NB4 (cell line): ENCODE measurements at regions not wholly inside any gene's neighbourhood (a gene's known extent, or its start where the extent isn't known, plus 50 kb on each side); places are given as distances from the start of the nearest gene placed in this dataset.
A peak's percentile ranks its signal among the peaks of the same experiment; 100 is the strongest.

ENCODE experiments used
- DNase-seq: peaks from one replicate; pipeline ENCODE4 v3.0.0; 2010; ENCODE audit warnings: low read depth
- H3K4me3 ChIP-seq: one replicate; pipeline ENCODE4 v1.5.1; 2011; ENCODE audit warnings: mild to moderate bottlenecking, low read depth, low read length, moderate library complexity
- CTCF ChIP-seq: IDR thresholded peaks from one replicate; pipeline ENCODE4 v1.5.1; 2012; ENCODE audit warnings: low read depth, low read length
- MYC ChIP-seq: IDR thresholded peaks from 2 replicates; pipeline ENCODE4 v1.6.1; 2011; ENCODE audit warnings: low read depth, low read length
- POLR2A ChIP-seq: IDR thresholded peaks from 2 replicates; pipeline ENCODE4 v1.6.1; 2011; ENCODE audit warnings: mild to moderate bottlenecking; ENCODE audit not compliant: insufficient read length; ENCODE audit errors: extremely low read depth
- TF ChIP-seq, protein P1 (sequence below): IDR thresholded peaks from 2 replicates; pipeline ENCODE4 v1.6.1; 2011; ENCODE audit warnings: low read depth, low read length

DNA sequence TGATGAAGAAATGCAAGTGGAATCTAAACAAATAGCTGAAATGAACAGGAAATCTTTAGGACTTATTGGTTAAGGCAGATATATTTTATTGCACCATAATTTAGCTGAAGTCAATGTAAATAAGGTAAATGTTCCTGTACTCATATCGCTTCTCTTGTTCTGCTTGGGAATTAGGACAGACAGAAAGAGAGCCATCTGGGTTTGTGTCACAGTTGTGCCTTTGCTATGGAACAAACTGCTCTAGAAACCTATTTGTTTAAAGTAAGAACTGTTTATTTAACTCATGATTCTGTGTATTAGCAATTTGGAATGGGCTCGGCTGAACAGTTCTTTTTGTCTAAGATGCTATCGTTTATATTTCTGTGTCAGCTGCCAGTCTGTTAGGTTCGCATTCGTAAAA, 143.8 kb upstream of the KHDRBS2 start:
- TF ChIP-seq, protein P1, sequence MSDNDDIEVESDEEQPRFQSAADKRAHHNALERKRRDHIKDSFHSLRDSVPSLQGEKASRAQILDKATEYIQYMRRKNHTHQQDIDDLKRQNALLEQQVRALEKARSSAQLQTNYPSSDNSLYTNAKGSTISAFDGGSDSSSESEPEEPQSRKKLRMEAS: no peak
- no peak for TF ChIP-seq CTCF
- TF ChIP-seq MYC: no peak
- no peak for TF ChIP-seq POLR2A
- no peak overlapping the region for H3K4me3 ChIP-seq
- no peak for DNase-seq

DNA sequence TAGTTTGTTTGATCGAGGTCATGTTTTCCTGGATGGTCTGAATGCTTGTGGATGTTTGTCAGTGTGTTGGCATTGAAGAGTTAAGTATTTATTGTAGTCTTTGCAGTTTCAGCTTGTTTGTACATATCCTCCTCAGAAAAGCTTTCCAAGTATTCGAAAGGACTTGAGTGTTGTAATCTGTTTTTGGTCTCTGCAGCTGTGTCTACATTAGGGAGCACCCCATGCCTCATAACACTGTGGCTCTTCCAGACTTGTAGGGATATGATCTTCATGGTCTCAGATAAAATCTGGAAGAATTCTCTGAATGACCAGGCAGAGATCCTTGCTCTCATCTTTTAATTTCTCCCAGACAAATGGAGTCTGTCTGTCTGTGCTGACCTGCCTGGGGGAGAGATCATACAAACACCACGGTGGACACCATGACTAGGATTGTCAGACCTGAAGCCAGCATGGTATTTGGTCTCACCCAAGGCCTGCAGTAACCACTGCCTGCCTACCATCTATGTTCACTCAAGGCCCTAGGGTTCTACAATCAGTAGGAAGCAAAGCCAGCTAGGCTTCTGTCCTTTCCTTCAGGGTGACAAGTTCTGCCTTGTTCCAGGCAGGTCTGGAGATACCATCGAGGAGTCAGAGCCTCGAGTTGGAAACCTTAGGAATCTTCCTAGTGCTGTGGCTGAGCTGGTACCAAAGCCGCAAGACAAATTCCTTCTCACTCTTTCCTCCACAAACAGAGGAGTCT, 114.7 kb upstream of the KHDRBS2 start:
- no peak overlapping the region for H3K4me3 ChIP-seq
- no peak for DNase-seq
- TF ChIP-seq POLR2A (no peak), CTCF (no peak), MYC (no peak)
- TF ChIP-seq, protein P1: no peak

DNA sequence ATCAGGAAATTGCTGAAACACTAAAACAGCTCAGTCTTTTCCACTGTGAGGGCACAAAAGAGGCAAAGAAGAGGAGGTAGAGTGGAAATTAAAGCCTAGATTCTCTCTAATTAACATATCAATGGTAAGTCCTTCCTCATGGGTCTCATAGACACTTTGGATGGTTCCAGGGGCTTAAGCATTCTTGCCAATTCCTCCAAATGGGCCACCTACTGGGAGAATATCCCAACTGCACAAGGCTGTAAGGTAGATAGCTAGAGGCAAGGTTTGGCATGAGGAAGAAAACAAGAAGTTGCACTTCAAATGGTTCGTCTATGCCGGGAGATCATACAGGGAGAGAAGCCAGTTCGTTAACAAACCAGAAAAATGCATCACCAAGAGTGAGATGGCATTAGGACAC, 107.6 kb upstream of the KHDRBS2 start:
- no peak overlapping the region for H3K4me3 ChIP-seq
- DNase-seq: peak; percentile 6
- TF ChIP-seq POLR2A (no peak), CTCF (peak; percentile 16)

DNA sequence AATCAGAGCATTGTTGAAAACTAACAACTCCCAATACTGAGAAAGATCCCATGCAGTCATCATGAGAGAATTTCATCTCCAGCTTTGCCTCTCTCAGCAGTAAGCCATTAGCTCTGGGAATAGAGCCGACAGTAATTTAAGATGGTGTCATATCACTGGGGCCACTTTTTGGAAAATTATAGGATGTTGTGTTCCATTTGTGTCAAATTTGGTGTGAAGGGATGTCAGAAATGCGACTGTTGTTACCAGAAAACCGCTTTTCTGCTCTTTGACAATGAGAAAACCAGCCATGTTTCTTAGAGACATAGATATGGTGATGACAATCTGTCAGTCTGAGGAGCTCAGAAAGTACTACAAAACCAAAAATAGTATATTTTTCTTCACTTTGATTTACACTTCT, 106.3 kb upstream of the KHDRBS2 start:
- TF ChIP-seq, protein P1: no peak
- no peak for TF ChIP-seq POLR2A
- H3K4me3 ChIP-seq: no peak overlapping the region

GRCh38 chr6:62391358-62391757, 105.3 kb upstream of the KHDRBS2 start:
- no peak overlapping the region for H3K4me3 ChIP-seq
- no peak for TF ChIP-seq CTCF
- TF ChIP-seq POLR2A: no peak
- TF ChIP-seq, protein P1: no peak
- TF ChIP-seq MYC: no peak
- DNase-seq: no peak

More for the DNA sequence above, 106.3 kb upstream of the KHDRBS2 start:
- no peak for DNase-seq

- TF ChIP-seq MYC (no peak), POLR2A (no peak), CTCF (no peak)
- TF ChIP-seq, protein P1: no peak
- DNase-seq: no peak
- H3K4me3 ChIP-seq: no peak overlapping the region
Observed at GRCh38 chr6:62390401-62390800, 104.4 kb upstream of the KHDRBS2 start.
